ENCODE measurements at regions not wholly inside any gene's neighbourhood (a gene's known extent, or its start where the extent isn't known, plus 50 kb on each side); places are given as distances from the start of the nearest gene placed in this dataset.

- no peaks in the 10 kb centered on the region for H3K9me3 ChIP-seq (ENCODE audit: control insufficient read depth, low read length)
- H3K4me1 ChIP-seq (ENCODE audit: control insufficient read depth, insufficient read depth, low read length): no peaks in the 10 kb centered on the region
- no peak overlapping the region for H3K4me3 ChIP-seq (ENCODE audit: low read length)
- WGBS: 78% methylated on average over 9 of the region's 9 CpGs
- no peak for DNase-seq
- H3K27me3 ChIP-seq (ENCODE audit: control insufficient read depth, insufficient read depth): no peaks in the 10 kb centered on the region
- intact Hi-C loops (cut with DNase I): no loop called here
- H3K27ac ChIP-seq (ENCODE audit: low read length): no peak overlapping the region
- no peak for ATAC-seq
These were observed 247.1 kb upstream of the SHH start for GRCh38 chr7:156059369-156059768.

DNA sequence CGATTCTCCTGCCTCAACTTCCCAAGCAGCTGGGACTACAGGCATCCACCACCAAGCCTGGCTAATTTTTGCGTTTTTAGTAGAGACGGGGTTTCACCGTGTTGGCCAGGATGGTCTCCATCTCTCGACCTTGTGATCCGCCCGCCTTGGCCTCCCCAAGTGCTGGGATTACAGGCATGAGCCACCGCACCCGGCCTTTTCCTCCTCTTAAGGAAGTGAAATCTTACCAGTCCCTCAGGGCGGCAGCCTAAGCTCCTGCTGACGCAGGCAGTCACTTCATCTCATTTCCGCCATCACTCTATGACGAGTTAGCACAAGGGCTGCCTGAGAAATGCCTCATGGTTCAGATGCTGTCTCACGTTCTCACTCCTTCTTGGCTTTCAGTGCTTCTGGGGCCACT is 246.0 kb upstream of the SHH start:
- no peak overlapping the region for H3K4me3 ChIP-seq (ENCODE audit: low read length)
- intact Hi-C loops (cut with DNase I): no loop called here
- H3K4me1 ChIP-seq (ENCODE audit: control insufficient read depth, insufficient read depth, low read length): no peaks in the 10 kb centered on the region
- DNase-seq: no peak
- no peaks in the 10 kb centered on the region for H3K9me3 ChIP-seq (ENCODE audit: control insufficient read depth, low read length)
- H3K27me3 ChIP-seq (ENCODE audit: control insufficient read depth, insufficient read depth): no peaks in the 10 kb centered on the region
- no peak overlapping the region for H3K27ac ChIP-seq (ENCODE audit: low read length)
- 84% methylated on average over 14 of the region's 14 CpGs for WGBS
- no peak for ATAC-seq

- Histone ChIP-seq H3K27ac (ENCODE audit: low read length) (no peak overlapping the region), H3K27me3 (ENCODE audit: control insufficient read depth, insufficient read depth) (no peaks in the 10 kb centered on the region), H3K9me3 (ENCODE audit: control insufficient read depth, low read length) (no peaks in the 10 kb centered on the region), H3K4me1 (ENCODE audit: control insufficient read depth, insufficient read depth, low read length) (no peaks in the 10 kb centered on the region), H3K4me3 (ENCODE audit: low read length) (no peak overlapping the region)
- DNase-seq: peak in 1 of 3 donors; percentile 47
- 76% methylated on average over 8 of the region's 8 CpGs for WGBS
- ATAC-seq: no peak
- intact Hi-C loops (cut with DNase I): no loop called here
These were observed 244.3 kb upstream of the SHH start for GRCh38 chr7:156056534-156056933.

DNA sequence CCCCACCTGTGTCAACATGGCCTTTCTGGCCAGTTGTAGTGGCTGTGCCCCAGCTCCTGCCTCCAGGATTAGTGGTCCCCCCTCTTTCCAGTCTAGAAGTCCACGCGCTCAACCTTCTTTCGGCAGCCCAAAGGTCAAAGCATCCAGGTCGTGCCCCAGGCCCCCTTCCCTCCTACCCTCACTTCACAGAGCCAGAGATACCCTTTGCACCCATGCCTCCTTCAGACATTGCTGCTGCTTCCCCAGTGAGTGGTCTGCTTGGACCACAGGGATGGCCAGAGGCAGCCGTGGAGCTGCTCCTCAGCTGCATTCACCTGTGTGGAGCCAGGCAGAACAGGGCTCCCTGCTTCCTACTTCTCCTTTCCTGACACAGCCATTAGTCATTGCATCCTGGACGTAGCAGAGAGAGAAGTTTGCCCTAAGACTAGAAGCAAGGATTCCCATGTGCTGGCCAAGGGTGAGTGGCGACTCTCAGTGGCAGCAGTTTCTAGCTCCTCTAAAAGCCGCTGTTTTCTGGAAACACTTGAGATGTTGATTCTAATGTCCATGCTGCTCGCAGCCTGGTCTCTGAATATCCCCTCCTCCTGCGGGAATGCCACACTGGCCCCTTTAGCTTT is 243.1 kb upstream of the SHH start:
- intact Hi-C loops (cut with DNase I): no loop called here
- DNase-seq: no peak
- WGBS: 75% methylated on average over 10 of the region's 10 CpGs

DNA sequence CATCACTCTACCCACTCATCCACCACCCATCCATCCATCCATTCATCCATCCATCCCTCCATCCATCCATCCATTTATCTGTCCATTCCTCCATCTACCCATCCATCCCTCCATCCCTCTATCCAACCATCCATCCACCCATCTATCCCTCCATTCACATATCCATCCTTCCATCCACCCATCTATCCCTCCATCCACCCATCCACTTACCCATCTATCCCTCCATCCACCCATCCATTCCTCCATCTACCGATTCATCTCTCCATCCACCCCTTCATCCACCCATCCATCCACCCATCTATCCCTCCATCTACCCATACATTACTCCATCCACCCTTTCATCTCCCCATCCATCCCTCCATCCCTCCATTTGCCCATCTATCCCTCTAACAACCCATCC is 239.6 kb upstream of the SHH start:
- 82% methylated on average over 1 of the region's 1 CpG for WGBS
- ATAC-seq: no peak
- intact Hi-C loops (cut with DNase I): no loop called here
- Histone ChIP-seq H3K4me3 (ENCODE audit: low read length) (no peak overlapping the region), H3K4me1 (ENCODE audit: control insufficient read depth, insufficient read depth, low read length) (no peaks in the 10 kb centered on the region), H3K27me3 (ENCODE audit: control insufficient read depth, insufficient read depth) (no peaks in the 10 kb centered on the region), H3K27ac (ENCODE audit: low read length) (no peak overlapping the region), H3K9me3 (ENCODE audit: control insufficient read depth, low read length) (no peaks in the 10 kb centered on the region)
- no peak for DNase-seq

More for the DNA sequence above, 243.1 kb upstream of the SHH start:
- no peaks in the 10 kb centered on the region for H3K9me3 ChIP-seq (ENCODE audit: control insufficient read depth, low read length)
- H3K4me3 ChIP-seq (ENCODE audit: low read length): no peak overlapping the region
- no peaks in the 10 kb centered on the region for H3K4me1 ChIP-seq (ENCODE audit: control insufficient read depth, insufficient read depth, low read length)
- ATAC-seq: no peak
- H3K27me3 ChIP-seq (ENCODE audit: control insufficient read depth, insufficient read depth): no peaks in the 10 kb centered on the region
- H3K27ac ChIP-seq (ENCODE audit: low read length): no peak overlapping the region

DNA sequence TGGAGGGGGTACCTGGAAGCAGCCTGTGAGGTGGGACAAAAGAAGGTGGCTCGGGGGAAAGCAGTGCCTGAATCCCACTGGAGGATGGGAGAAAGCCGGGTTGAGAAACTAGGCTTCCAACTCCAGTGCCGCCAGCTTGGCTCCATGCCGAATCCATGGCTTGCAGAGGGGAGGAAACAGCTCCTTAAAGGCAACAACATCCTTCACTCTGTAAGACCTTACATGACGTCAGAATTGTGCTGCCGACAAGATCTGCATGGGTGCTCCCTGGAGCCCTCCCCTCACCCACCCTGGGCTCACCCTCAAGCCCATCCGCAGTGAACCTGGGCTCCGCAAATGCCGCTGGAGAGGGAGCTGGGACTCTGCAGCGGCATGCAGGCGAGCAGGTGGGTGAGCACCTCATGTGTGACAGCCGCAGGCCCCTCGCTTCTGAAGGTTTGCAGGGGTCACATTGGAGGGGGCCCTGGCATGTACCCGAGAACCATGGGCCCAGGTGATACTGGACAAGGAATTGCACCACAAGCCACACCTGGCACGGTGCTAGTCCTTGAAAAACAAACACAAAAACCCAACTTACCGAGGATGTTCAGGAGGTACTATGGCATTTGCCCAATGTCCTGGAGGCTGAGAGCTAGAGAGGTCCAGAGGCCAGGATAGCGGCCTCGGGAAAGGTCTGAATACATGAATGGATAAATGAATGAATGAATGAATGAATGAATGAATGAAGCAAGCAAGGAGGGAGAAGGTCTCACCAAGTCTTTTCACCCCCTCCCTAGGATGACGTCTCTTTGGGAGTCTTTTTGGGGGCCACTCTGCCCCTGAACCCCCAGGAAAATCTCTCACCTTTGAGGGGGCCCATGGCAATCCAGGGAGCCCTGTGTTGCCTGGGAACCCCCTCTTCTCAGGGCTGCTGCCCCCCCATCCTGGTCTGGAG is 238.6 kb upstream of the SHH start:
- H3K27ac ChIP-seq (ENCODE audit: low read length): no peak overlapping the region
- ATAC-seq: peak in 1 of 2 donors; percentile 33

GRCh38 chr7:156049366-156049765 is 237.1 kb upstream of the SHH start:
- no peak overlapping the region for H3K27ac ChIP-seq (ENCODE audit: low read length)
- H3K4me1 ChIP-seq (ENCODE audit: control insufficient read depth, insufficient read depth, low read length): no peaks in the 10 kb centered on the region
- ATAC-seq (no peak), DNase-seq (no peak)
- 78% methylated on average over 8 of the region's 8 CpGs for WGBS
- H3K4me3 ChIP-seq (ENCODE audit: low read length): no peak overlapping the region
- no peaks in the 10 kb centered on the region for H3K27me3 ChIP-seq (ENCODE audit: control insufficient read depth, insufficient read depth)
- H3K9me3 ChIP-seq (ENCODE audit: control insufficient read depth, low read length): no peaks in the 10 kb centered on the region
- intact Hi-C loops (cut with DNase I): no loop called here

More for the DNA sequence above, 238.6 kb upstream of the SHH start:
- WGBS: 81% methylated on average over 19 of the region's 19 CpGs
- Histone ChIP-seq H3K4me1 (ENCODE audit: control insufficient read depth, insufficient read depth, low read length) (no peaks in the 10 kb centered on the region), H3K27me3 (ENCODE audit: control insufficient read depth, insufficient read depth) (no peaks in the 10 kb centered on the region), H3K4me3 (ENCODE audit: low read length) (no peak overlapping the region), H3K9me3 (ENCODE audit: control insufficient read depth, low read length) (no peaks in the 10 kb centered on the region)
- no peak for DNase-seq
- intact Hi-C loops (cut with DNase I): no loop called here

- Histone ChIP-seq H3K27ac (ENCODE audit: low read length) (no peak overlapping the region), H3K9me3 (ENCODE audit: control insufficient read depth, low read length) (no peaks in the 10 kb centered on the region), H3K27me3 (ENCODE audit: control insufficient read depth, insufficient read depth) (no peaks in the 10 kb centered on the region), H3K4me3 (ENCODE audit: low read length) (no peak overlapping the region), H3K4me1 (ENCODE audit: control insufficient read depth, insufficient read depth, low read length) (no peaks in the 10 kb centered on the region)
- intact Hi-C loops (cut with DNase I): no loop called here
- ATAC-seq (no peak), DNase-seq (peak in 1 of 3 donors; percentile 21)
- WGBS: 88% methylated on average over 19 of the region's 19 CpGs
These were observed 233.8 kb upstream of the SHH start for GRCh38 chr7:156046031-156046560.

- H3K9me3 ChIP-seq (ENCODE audit: control insufficient read depth, low read length): no peaks in the 10 kb centered on the region
- H3K4me3 ChIP-seq (ENCODE audit: low read length): no peak overlapping the region
- no peak overlapping the region for H3K27ac ChIP-seq (ENCODE audit: low read length)
- DNase-seq: peak in 1 of 3 donors; percentile 28
- WGBS: 82% methylated on average over 26 of the region's 26 CpGs
- H3K4me1 ChIP-seq (ENCODE audit: control insufficient read depth, insufficient read depth, low read length): no peaks in the 10 kb centered on the region
- H3K27me3 ChIP-seq (ENCODE audit: control insufficient read depth, insufficient read depth): no peaks in the 10 kb centered on the region
- intact Hi-C loops (cut with DNase I): no loop called here
- no peak for ATAC-seq
These were observed 231.3 kb upstream of the SHH start for GRCh38 chr7:156043416-156044178.

GRCh38 chr7:156041398-156041797 is 229.1 kb upstream of the SHH start:
- no peaks in the 10 kb centered on the region for H3K27me3 ChIP-seq (ENCODE audit: control insufficient read depth, insufficient read depth)
- ATAC-seq: no peak
- no peak for DNase-seq
- no peak overlapping the region for H3K27ac ChIP-seq (ENCODE audit: low read length)
- intact Hi-C loops (cut with DNase I): no loop called here
- no peak overlapping the region for H3K4me3 ChIP-seq (ENCODE audit: low read length)
- no peaks in the 10 kb centered on the region for H3K4me1 ChIP-seq (ENCODE audit: control insufficient read depth, insufficient read depth, low read length)
- H3K9me3 ChIP-seq (ENCODE audit: control insufficient read depth, low read length): no peaks in the 10 kb centered on the region
- WGBS: 73% methylated on average over 15 of the region's 15 CpGs
